NOMO-1 treated with DMSO at 0.1 percent for 48 hours (cell line): ENCODE measurements at regions not wholly inside any gene's neighbourhood (a gene's known extent, or its start where the extent isn't known, plus 50 kb on each side); places are given as distances from the start of the nearest gene placed in this dataset.

Source experiments
- DNase-seq: peaks from one replicate; lab custom pipeline; 2025; ENCODE audit not compliant: unreplicated experiment; lab: John Stamatoyannopoulos, UW

GRCh38 chr10:36704124-36704523, 421.3 kb upstream of the ANKRD30A start:
- no peak for DNase-seq

- DNase-seq: no peak
Measured at GRCh38 chr10:36703179-36703578, 422.2 kb upstream of the ANKRD30A start.

GRCh38 chr10:36700123-36700522, 425.3 kb upstream of the ANKRD30A start:
- no peak for DNase-seq

- DNase-seq: no peak
Measured at GRCh38 chr10:36692759-36693158, 432.6 kb upstream of the ANKRD30A start.

GRCh38 chr10:36688717-36689116, 436.7 kb upstream of the ANKRD30A start:
- DNase-seq: no peak

- DNase-seq: no peak
Measured at GRCh38 chr10:36683421-36683820, 442.0 kb upstream of the ANKRD30A start.

- no peak for DNase-seq
Measured at GRCh38 chr10:36681751-36682632, 443.4 kb upstream of the ANKRD30A start.

- no peak for DNase-seq
Measured at GRCh38 chr10:36679554-36679953, 445.8 kb upstream of the ANKRD30A start.

GRCh38 chr10:36677431-36677768, 448.0 kb upstream of the ANKRD30A start:
- no peak for DNase-seq

GRCh38 chr10:36676756-36677430, 448.5 kb upstream of the ANKRD30A start:
- DNase-seq: no peak

GRCh38 chr10:36676321-36676720, 449.1 kb upstream of the ANKRD30A start:
- no peak for DNase-seq

GRCh38 chr10:36675458-36675880, 449.9 kb upstream of the ANKRD30A start:
- DNase-seq: no peak

GRCh38 chr10:36671607-36672006, 453.8 kb upstream of the ANKRD30A start:
- DNase-seq: no peak

GRCh38 chr10:36670621-36671402, 454.6 kb upstream of the ANKRD30A start:
- no peak for DNase-seq

GRCh38 chr10:36669615-36670352, 455.6 kb upstream of the ANKRD30A start:
- no peak for DNase-seq

GRCh38 chr10:36666451-36666850, 458.9 kb upstream of the ANKRD30A start:
- DNase-seq: no peak

GRCh38 chr10:36662571-36662970, 462.8 kb upstream of the ANKRD30A start:
- DNase-seq: no peak

- DNase-seq: no peak
Measured at GRCh38 chr10:36650274-36650673, 475.1 kb upstream of the ANKRD30A start.

- DNase-seq: no peak
Measured at GRCh38 chr10:36647540-36647939, 477.9 kb upstream of the ANKRD30A start.

GRCh38 chr10:36640626-36641025, 484.8 kb upstream of the ANKRD30A start:
- DNase-seq: no peak
